OCI-LY7 (cell line): ENCODE measurements at regions not wholly inside any gene's neighbourhood (a gene's known extent, or its start where the extent isn't known, plus 50 kb on each side); places are given as distances from the start of the nearest gene placed in this dataset.

Source experiments
- BruUV-seq: library from RNA; stranded (reverse); fragments of 400-500 nt; replicated peaks from 2 replicates; lab custom pipeline; 2021; lab: Mats Ljungman, UMichigan
- CTCF ChIA-PET: fragments of 300-600 bp; sonication (Branson Sonifier 250); formaldehyde crosslinking; loops from one replicate; lab custom pipeline; 2022; ENCODE audit warnings: antibody characterized with exemption; ENCODE audit not compliant: unreplicated experiment; lab: Charles Lee
- POLR2A ChIA-PET: fragments of 300-600 bp; sonication (Branson Sonifier 250); formaldehyde crosslinking; loops from one replicate; lab custom pipeline; 2022; ENCODE audit warnings: antibody characterized with exemption; lab: Charles Lee
- DNase-seq: peaks from one replicate; pipeline ENCODE4 v3.0.0-alpha.2; 2015; ENCODE audit warnings: low spot score
- H2AFZ ChIP-seq: fragments of 200-600 bp; sonication (generic), shearing (Covaris generic); 2 replicates; pipeline ENCODE4 v1.6.1; 2014; ENCODE audit warnings: mild to moderate bottlenecking, antibody characterized with exemption, low read length, moderate library complexity
- H3K27ac ChIP-seq: fragments of 200-600 bp; sonication (generic); 2 replicates; pipeline ENCODE4 v1.5.1; 2014; ENCODE audit warnings: mixed run types, low read depth, mild to moderate bottlenecking, moderate library complexity, low read length, inconsistent platforms; ENCODE audit not compliant: poor library complexity, severe bottlenecking
- H3K36me3 ChIP-seq: fragments of 200-600 bp; sonication (generic); 2 replicates; pipeline ENCODE4 v1.6.1; 2014; ENCODE audit warnings: mild to moderate bottlenecking, antibody characterized with exemption, low read length, moderate library complexity, mixed read lengths; ENCODE audit not compliant: insufficient read depth
- H3K4me1 ChIP-seq: fragments of 200-600 bp; sonication (generic); 2 replicates; pipeline ENCODE4 v1.5.1; 2014; ENCODE audit warnings: mild to moderate bottlenecking, low read length; ENCODE audit not compliant: insufficient read depth, poor library complexity, severe bottlenecking
- H3K4me2 ChIP-seq: fragments of 200-600 bp; sonication (generic); 2 replicates; pipeline ENCODE4 v1.6.1; 2014; ENCODE audit warnings: mild to moderate bottlenecking, low read length
- H3K4me3 ChIP-seq: fragments of 200-600 bp; sonication (generic); 2 replicates; pipeline ENCODE4 v1.5.1; 2014; ENCODE audit warnings: mild to moderate bottlenecking, low read depth, low read length; ENCODE audit not compliant: poor library complexity, severe bottlenecking
- H3K79me2 ChIP-seq: fragments of 200-600 bp; sonication (generic); 2 replicates; pipeline ENCODE4 v1.6.1; 2016; ENCODE audit warnings: low read depth, mild to moderate bottlenecking, low read length, moderate library complexity, mixed read lengths; ENCODE audit not compliant: insufficient read depth
- H3K9me2 ChIP-seq: fragments of 200-600 bp; sonication (generic); 2 replicates; pipeline ENCODE4 v1.6.1; 2016; ENCODE audit warnings: mild to moderate bottlenecking, low read length, mixed read lengths; ENCODE audit not compliant: insufficient read depth
- H3K9me3 ChIP-seq: fragments of 200-600 bp; sonication (generic); 2 replicates; pipeline ENCODE4 v1.6.1; 2014; ENCODE audit warnings: mild to moderate bottlenecking, mixed run types, low read length, mixed read lengths
- H4K20me1 ChIP-seq: fragments of 200-600 bp; sonication (generic); 2 replicates; pipeline ENCODE4 v1.6.1; 2014; ENCODE audit warnings: mild to moderate bottlenecking, antibody characterized with exemption, low read length, moderate library complexity, mixed read lengths; ENCODE audit not compliant: insufficient read depth
- CTCF ChIP-seq: fragments of 200-600 bp; sonication (generic); conservative IDR thresholded peaks from 2 replicates; pipeline ENCODE4 v1.5.1; 2014; ENCODE audit warnings: mild to moderate bottlenecking, antibody characterized with exemption, low read length, moderate library complexity, mixed read lengths
- EZH2phosphoT487 ChIP-seq: fragments of 200-600 bp; sonication (generic); IDR thresholded peaks from 2 replicates; pipeline ENCODE4 v1.6.1; 2018; ENCODE audit warnings: low read depth, borderline replicate concordance, mild to moderate bottlenecking, mixed run types, antibody characterized with exemption, low read length, moderate library complexity, mixed read lengths
- intact Hi-C: fragments of 100-400 bp; cut with micrococcal nuclease; formaldehyde crosslinking; loops from one replicate; pipeline ENCODE4 v1.10.0; 2022; ENCODE audit not compliant: unreplicated experiment

- Histone ChIP-seq H3K79me2 (no peaks in the 10 kb centered on the region), H3K27ac (no peak overlapping the region), H4K20me1 (no peaks in the 10 kb centered on the region), H3K4me1 (no peaks in the 10 kb centered on the region), H3K9me3 (peaks cover 20% of the 10 kb centered on the region; the same call in 1 of the 2 replicates), H2AFZ (no peak overlapping the region), H3K9me2 (no peaks in the 10 kb centered on the region), H3K4me3 (no peak overlapping the region), H3K36me3 (no peaks in the 10 kb centered on the region; the same call in 1 of the 2 replicates), H3K4me2 (no peak overlapping the region)
- POLR2A ChIA-PET, result interaction anchor here (0.6 kb wide), 1 partner anchor 96 kb away, joined by 5 read pairs; no protein-coding TSS in a partner anchor
- TF ChIP-seq CTCF (no peak), EZH2phosphoT487 (no peak)
- no peak for DNase-seq
- intact Hi-C loops, result no loop called here
- no TSS peak for BruUV-seq
- CTCF ChIA-PET, result no interaction called here
These were observed 74.8 kb downstream of the CD24 start for GRCh38 chr6:106899697-106900096.

GRCh38 chr6:106897580-106897979, 76.9 kb downstream of the CD24 start:
- TF ChIP-seq EZH2phosphoT487, result no peak
- TF ChIP-seq CTCF, result no peak
- Histone ChIP-seq H3K9me2 (no peaks in the 10 kb centered on the region), H2AFZ (no peak overlapping the region), H3K9me3 (peaks cover 20% of the 10 kb centered on the region; the same call in 1 of the 2 replicates), H3K4me2 (no peak overlapping the region), H3K79me2 (no peaks in the 10 kb centered on the region), H3K36me3 (no peaks in the 10 kb centered on the region; the same call in 1 of the 2 replicates), H3K4me1 (no peaks in the 10 kb centered on the region), H4K20me1 (no peaks in the 10 kb centered on the region), H3K4me3 (no peak overlapping the region), H3K27ac (no peak overlapping the region)
- CTCF ChIA-PET, result no interaction called here
- POLR2A ChIA-PET, result interaction anchor here (0.7 to 1.7 kb wide), 3 partner anchors 11 to 18 kb away, joined by 4 to 14 read pairs (median 7); no protein-coding TSS in a partner anchor
- DNase-seq, result no peak
- intact Hi-C loops, result no loop called here
- BruUV-seq, result no TSS peak

- CTCF ChIA-PET, result no interaction called here
- Histone ChIP-seq H3K9me3 (0 out of 2 replicates have a peak, but pooled peaks cover 3% of the 10 kb centered on the region), H3K4me3 (no peak overlapping the region), H3K4me1 (no peaks in the 10 kb centered on the region), H3K79me2 (no peaks in the 10 kb centered on the region), H3K27ac (no peak overlapping the region), H4K20me1 (no peaks in the 10 kb centered on the region), H2AFZ (no peak overlapping the region), H3K36me3 (no peaks in the 10 kb centered on the region), H3K4me2 (no peak overlapping the region), H3K9me2 (no peaks in the 10 kb centered on the region)
- BruUV-seq, result no TSS peak
- TF ChIP-seq CTCF, result no peak
- no peak for TF ChIP-seq EZH2phosphoT487
- POLR2A ChIA-PET, result interaction anchor here (0.8 kb wide), 1 partner anchor 11 kb away, joined by 3 read pairs; no protein-coding TSS in a partner anchor
- intact Hi-C loops, result no loop called here
- no peak for DNase-seq
These were observed 78.9 kb downstream of the CD24 start for GRCh38 chr6:106895703-106896040.
